ENCODE measurements at regions not wholly inside any gene's neighbourhood (a gene's known extent, or its start where the extent isn't known, plus 50 kb on each side); places are given as distances from the start of the nearest gene placed in this dataset.

DNA sequence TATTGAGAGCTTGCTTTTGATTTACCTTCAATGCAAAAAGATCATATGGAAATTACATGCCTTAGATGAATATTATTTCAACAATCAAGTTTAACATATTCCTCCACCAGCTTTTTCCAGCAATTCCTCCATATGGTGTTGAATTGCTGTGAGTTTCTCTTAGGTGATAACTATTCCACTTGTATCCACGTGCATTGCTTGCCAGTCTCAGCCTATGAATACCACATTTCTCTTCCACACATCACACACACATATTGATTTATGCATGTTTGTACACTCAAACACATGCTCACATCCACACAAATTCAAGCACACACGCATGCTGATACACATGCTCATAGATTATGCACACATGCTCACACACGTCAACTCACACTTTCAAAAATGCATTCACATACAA is 770.0 kb upstream of the LINC00305 start:
- H3K9ac ChIP-seq (ENCODE audit: low read length): no peak overlapping the region
- H4K20me1 ChIP-seq (ENCODE audit: low read depth, low read length): no peaks in the 10 kb centered on the region
- no peak overlapping the region for H3K4me2 ChIP-seq (ENCODE audit: low read depth, low read length, poor library complexity, severe bottlenecking)
- H2AFZ ChIP-seq (ENCODE audit: low read depth, low read length, severe bottlenecking): no peak overlapping the region
- H3K27ac ChIP-seq (ENCODE audit: low read depth, low read length): no peak overlapping the region
- TF ChIP-seq, protein P1, sequence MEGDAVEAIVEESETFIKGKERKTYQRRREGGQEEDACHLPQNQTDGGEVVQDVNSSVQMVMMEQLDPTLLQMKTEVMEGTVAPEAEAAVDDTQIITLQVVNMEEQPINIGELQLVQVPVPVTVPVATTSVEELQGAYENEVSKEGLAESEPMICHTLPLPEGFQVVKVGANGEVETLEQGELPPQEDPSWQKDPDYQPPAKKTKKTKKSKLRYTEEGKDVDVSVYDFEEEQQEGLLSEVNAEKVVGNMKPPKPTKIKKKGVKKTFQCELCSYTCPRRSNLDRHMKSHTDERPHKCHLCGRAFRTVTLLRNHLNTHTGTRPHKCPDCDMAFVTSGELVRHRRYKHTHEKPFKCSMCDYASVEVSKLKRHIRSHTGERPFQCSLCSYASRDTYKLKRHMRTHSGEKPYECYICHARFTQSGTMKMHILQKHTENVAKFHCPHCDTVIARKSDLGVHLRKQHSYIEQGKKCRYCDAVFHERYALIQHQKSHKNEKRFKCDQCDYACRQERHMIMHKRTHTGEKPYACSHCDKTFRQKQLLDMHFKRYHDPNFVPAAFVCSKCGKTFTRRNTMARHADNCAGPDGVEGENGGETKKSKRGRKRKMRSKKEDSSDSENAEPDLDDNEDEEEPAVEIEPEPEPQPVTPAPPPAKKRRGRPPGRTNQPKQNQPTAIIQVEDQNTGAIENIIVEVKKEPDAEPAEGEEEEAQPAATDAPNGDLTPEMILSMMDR (IDR thresholded peaks at IDR 0.05; ENCODE audit: insufficient read depth, low read length, poor library complexity, severe bottlenecking): no peak
- TF ChIP-seq EZH2phosphoT487 (conservative IDR thresholded peaks at IDR 0.05; ENCODE audit: low read length): no peak
- H3K27me3 ChIP-seq (ENCODE audit: low read length): no peaks in the 10 kb centered on the region
- no peak overlapping the region for H3K4me3 ChIP-seq (ENCODE audit: insufficient read depth, low read length, poor library complexity, severe bottlenecking)
- H3K9me2 ChIP-seq (replicated peaks; ENCODE audit: insufficient read depth, low read length): no peaks in the 10 kb centered on the region
- H3K36me3 ChIP-seq (ENCODE audit: low read length): no peaks in the 10 kb centered on the region
- no peaks in the 10 kb centered on the region for H3F3A ChIP-seq (ENCODE audit: insufficient read depth)
- H3K9me3 ChIP-seq (ENCODE audit: insufficient read depth, low read length): no peaks in the 10 kb centered on the region
- H3K79me2 ChIP-seq (ENCODE audit: insufficient read depth, low read length): no peaks in the 10 kb centered on the region

DNA sequence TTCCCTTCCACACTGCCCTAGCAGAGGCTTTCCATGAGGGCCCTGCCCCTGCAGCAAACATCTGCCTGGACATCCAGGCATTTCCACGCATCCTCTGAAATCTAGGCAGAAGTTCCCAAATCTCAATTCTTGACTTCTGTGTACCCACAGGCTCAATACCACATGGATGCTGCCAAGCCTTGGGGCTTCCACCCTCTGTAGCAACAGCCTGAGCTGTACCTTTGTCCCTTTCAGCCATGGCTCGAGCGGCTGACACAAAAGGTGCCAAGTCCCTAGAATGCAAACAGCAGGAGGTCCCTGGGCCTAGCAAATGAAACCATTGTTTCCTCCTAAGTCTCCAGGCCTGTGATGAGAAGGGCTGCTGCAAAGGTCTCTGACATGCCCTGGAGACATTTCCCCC is 744.5 kb upstream of the LINC00305 start:
- no peak for TF ChIP-seq EZH2phosphoT487 (conservative IDR thresholded peaks at IDR 0.05; ENCODE audit: low read length)
- TF ChIP-seq, protein P1 (IDR thresholded peaks at IDR 0.05; ENCODE audit: insufficient read depth, low read length, poor library complexity, severe bottlenecking): no peak
- no peak overlapping the region for H3K9ac ChIP-seq (ENCODE audit: low read length)
- H3K79me2 ChIP-seq (ENCODE audit: insufficient read depth, low read length): no peaks in the 10 kb centered on the region
- H3K27ac ChIP-seq (ENCODE audit: low read depth, low read length): no peak overlapping the region
- H3K9me3 ChIP-seq (ENCODE audit: insufficient read depth, low read length): no peaks in the 10 kb centered on the region
- H3K4me2 ChIP-seq (ENCODE audit: low read depth, low read length, poor library complexity, severe bottlenecking): no peak overlapping the region
- H3K36me3 ChIP-seq (ENCODE audit: low read length): no peaks in the 10 kb centered on the region
- no peak overlapping the region for H2AFZ ChIP-seq (ENCODE audit: low read depth, low read length, severe bottlenecking)
- H3F3A ChIP-seq (ENCODE audit: insufficient read depth): no peaks in the 10 kb centered on the region
- H4K20me1 ChIP-seq (ENCODE audit: low read depth, low read length): no peaks in the 10 kb centered on the region
- H3K4me3 ChIP-seq (ENCODE audit: insufficient read depth, low read length, poor library complexity, severe bottlenecking): no peak overlapping the region
- no peaks in the 10 kb centered on the region; the same call in 1 of the 2 replicates for H3K9me2 ChIP-seq (replicated peaks; ENCODE audit: insufficient read depth, low read length)
- H3K27me3 ChIP-seq (ENCODE audit: low read length): no peaks in the 10 kb centered on the region

DNA sequence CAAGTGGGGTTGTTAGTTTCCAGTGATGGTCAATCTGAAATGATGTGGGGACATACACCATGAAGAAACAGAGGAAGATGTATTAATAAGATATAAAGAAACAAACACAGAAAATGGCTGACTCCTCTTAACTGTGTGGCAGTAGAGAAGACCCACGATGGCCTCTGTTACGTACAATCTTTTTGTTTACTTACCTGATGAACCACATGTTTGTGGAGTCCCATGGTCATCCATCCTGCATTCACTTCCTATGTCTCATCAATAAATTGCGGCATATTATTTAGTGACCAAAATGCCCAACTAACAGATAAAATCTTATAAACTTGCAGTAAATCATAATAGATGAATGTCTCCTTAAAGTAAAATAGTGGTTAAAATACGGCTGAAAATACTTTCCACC is 740.1 kb upstream of the LINC00305 start:
- Histone ChIP-seq H3K36me3 (ENCODE audit: low read length) (no peaks in the 10 kb centered on the region), H3K9me2 (replicated peaks; ENCODE audit: insufficient read depth, low read length) (no peaks in the 10 kb centered on the region), H3K27ac (ENCODE audit: low read depth, low read length) (no peak overlapping the region), H3K4me3 (ENCODE audit: insufficient read depth, low read length, poor library complexity, severe bottlenecking) (no peak overlapping the region), H3K4me2 (ENCODE audit: low read depth, low read length, poor library complexity, severe bottlenecking) (no peak overlapping the region), H2AFZ (ENCODE audit: low read depth, low read length, severe bottlenecking) (no peak overlapping the region), H4K20me1 (ENCODE audit: low read depth, low read length) (no peaks in the 10 kb centered on the region), H3K9me3 (ENCODE audit: insufficient read depth, low read length) (no peaks in the 10 kb centered on the region), H3K27me3 (ENCODE audit: low read length) (no peaks in the 10 kb centered on the region), H3K79me2 (ENCODE audit: insufficient read depth, low read length) (no peaks in the 10 kb centered on the region), H3K9ac (ENCODE audit: low read length) (no peak overlapping the region), H3F3A (ENCODE audit: insufficient read depth) (no peaks in the 10 kb centered on the region)
- TF ChIP-seq, protein P1 (IDR thresholded peaks at IDR 0.05; ENCODE audit: insufficient read depth, low read length, poor library complexity, severe bottlenecking): no peak
- TF ChIP-seq EZH2phosphoT487 (conservative IDR thresholded peaks at IDR 0.05; ENCODE audit: low read length): no peak

Measured in SU-DHL-6 (cell line).